AG10803 (cell line): ENCODE measurements at regions not wholly inside any gene's neighbourhood (a gene's known extent, or its start where the extent isn't known, plus 50 kb on each side); places are given as distances from the start of the nearest gene placed in this dataset.

ENCODE experiments used
- DNase-seq: peaks from one replicate; pipeline ENCODE4 v3.0.0; 2010; ENCODE audit warnings: low read depth
- H3K4me3 ChIP-seq: 2 replicates; pipeline ENCODE4 v1.5.1; 2011; ENCODE audit warnings: mild to moderate bottlenecking, low read length, control low read depth
- TF ChIP-seq, protein P1 (sequence below): conservative IDR thresholded peaks from 2 replicates; pipeline ENCODE4 v1.5.1; 2011; ENCODE audit warnings: mild to moderate bottlenecking, low read length, control low read depth, inconsistent platforms

DNA sequence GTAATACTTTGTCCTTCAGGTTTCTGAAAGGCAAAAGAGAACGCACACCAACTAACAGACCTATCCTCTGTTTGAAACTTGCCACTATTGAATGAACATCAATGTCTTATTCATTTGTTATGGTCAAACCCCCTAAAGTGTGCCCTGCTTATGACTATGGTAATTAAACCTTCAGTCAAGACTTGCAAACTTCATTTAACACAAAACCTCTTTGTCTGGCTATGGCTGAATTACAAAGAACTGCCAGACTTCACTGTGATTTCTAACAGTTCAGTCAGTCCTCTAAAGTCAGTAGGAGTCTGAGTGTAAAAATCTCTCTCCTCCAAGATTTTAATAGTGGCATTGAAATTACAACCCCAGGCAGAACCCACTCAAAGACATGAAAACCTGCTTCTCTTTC lies 702.5 kb upstream of the LRRN3 start:
- no peak for DNase-seq
- TF ChIP-seq, protein P1, sequence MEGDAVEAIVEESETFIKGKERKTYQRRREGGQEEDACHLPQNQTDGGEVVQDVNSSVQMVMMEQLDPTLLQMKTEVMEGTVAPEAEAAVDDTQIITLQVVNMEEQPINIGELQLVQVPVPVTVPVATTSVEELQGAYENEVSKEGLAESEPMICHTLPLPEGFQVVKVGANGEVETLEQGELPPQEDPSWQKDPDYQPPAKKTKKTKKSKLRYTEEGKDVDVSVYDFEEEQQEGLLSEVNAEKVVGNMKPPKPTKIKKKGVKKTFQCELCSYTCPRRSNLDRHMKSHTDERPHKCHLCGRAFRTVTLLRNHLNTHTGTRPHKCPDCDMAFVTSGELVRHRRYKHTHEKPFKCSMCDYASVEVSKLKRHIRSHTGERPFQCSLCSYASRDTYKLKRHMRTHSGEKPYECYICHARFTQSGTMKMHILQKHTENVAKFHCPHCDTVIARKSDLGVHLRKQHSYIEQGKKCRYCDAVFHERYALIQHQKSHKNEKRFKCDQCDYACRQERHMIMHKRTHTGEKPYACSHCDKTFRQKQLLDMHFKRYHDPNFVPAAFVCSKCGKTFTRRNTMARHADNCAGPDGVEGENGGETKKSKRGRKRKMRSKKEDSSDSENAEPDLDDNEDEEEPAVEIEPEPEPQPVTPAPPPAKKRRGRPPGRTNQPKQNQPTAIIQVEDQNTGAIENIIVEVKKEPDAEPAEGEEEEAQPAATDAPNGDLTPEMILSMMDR = no peak

GRCh38 chr7:110396021-110396420 lies 694.9 kb upstream of the LRRN3 start:
- DNase-seq = no peak
- H3K4me3 ChIP-seq = no peak overlapping the region
- TF ChIP-seq, protein P1 = no peak

More for the DNA sequence above, 702.5 kb upstream of the LRRN3 start:
- no peak overlapping the region for H3K4me3 ChIP-seq

DNA sequence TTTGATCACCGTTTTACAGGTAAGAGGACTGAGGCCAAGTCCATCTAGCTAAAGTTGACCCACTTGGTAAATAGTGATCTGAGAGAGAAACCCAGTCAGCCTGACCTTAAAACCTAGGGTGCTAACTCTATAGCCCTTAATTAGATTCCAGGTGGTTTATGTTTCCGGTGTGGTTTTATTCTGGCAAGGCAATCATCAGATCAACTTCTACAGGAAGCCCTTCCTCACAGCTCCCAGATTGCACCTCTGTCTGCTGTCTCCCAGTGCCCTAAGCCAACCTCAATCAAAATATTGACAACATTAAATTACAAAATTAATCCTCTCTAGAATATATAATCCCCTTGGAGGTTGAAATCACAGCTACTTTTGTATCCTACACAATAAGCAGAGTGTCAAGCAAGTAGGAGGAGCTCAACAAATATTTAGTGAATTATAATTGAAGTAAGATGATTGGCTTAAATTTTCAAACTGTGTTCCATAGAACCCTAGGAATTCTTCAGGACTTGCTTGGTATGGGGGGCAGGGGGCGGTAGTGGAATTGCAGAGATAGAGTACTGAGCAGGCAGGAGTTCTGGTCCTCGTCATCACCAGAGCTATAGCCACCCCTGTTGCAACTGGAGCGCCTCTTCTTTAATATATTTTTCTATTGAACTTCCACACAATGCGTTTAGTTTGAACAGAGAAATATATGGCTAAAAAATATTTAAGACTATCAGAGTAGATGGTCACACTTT lies 692.8 kb upstream of the LRRN3 start:
- DNase-seq = no peak
- H3K4me3 ChIP-seq = no peak overlapping the region
- TF ChIP-seq, protein P1 = no peak

- TF ChIP-seq, protein P1 = no peak
Measured at GRCh38 chr7:110399421-110399820, 691.5 kb upstream of the LRRN3 start.

GRCh38 chr7:110400411-110400810 lies 690.5 kb upstream of the LRRN3 start:
- DNase-seq = no peak
- TF ChIP-seq, protein P1 = no peak
- no peak overlapping the region for H3K4me3 ChIP-seq

More at GRCh38 chr7:110399421-110399820, 691.5 kb upstream of the LRRN3 start:
- no peak overlapping the region for H3K4me3 ChIP-seq
- no peak for DNase-seq

DNA sequence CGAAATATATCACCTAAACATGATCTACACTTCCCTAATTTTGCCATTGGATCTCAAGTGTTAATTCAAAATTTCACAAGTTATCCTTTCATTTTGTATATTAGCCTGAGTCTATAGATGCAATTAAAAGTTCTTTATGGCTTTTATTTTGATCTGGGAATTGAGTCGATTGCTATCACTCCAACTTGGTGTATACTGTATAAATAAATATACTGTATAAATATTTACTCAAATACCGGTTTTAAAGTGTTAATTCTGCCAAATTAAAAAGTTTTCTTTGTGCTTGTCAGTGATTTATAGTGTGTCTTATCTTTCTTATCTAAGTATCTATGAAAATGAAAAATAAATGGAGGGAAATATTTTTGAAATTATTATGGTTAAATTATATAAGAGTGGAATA lies 683.7 kb upstream of the LRRN3 start:
- TF ChIP-seq, protein P1 = no peak
- DNase-seq = no peak
- H3K4me3 ChIP-seq = no peak overlapping the region

- DNase-seq = no peak
- no peak overlapping the region for H3K4me3 ChIP-seq
- TF ChIP-seq, protein P1 = no peak
Measured at GRCh38 chr7:110407706-110408105, 683.2 kb upstream of the LRRN3 start.
